HCT116 (cell line): ENCODE measurements at regions not wholly inside any gene's neighbourhood (a gene's known extent, or its start where the extent isn't known, plus 50 kb on each side); places are given as distances from the start of the nearest gene placed in this dataset.

Source experiments
- ATAC-seq: fragments of 200-7000 bp; cut with Tn5 transposase; 2 replicates; pipeline ENCODE4 v1.9.1; 2020; ENCODE audit warnings: mild to moderate bottlenecking, moderate library complexity
- BruUV-seq: library from RNA; stranded (reverse); fragments of 400-500 nt; replicated peaks from 2 replicates; lab custom pipeline; 2021; lab: Mats Ljungman, UMichigan
- CTCF ChIA-PET: fragments of 300-600 bp; sonication (Branson Sonifier 250); formaldehyde crosslinking; loops from one replicate; lab custom pipeline; 2021; ENCODE audit warnings: antibody characterized with exemption; lab: Charles Lee
- POLR2A ChIA-PET: fragments of 300-600, 350-600 bp; sonication (Branson Sonifier 250); formaldehyde crosslinking; loops from one replicate; lab custom pipeline; 2021; ENCODE audit warnings: antibody characterized with exemption; lab: Charles Lee
- RAD21 ChIA-PET, 2 experiments: fragments of 300-600 bp; sonication (Branson Sonifier 250); formaldehyde crosslinking; loops; one replicate each; lab custom pipeline; 2023; ENCODE audit warnings: low total read pairs in 2 of 2; ENCODE audit not compliant: uncharacterized antibody in 2 of 2, unreplicated experiment in 2 of 2, low non-redundant PET in 1 of 2; lab: Charles Lee
- DNase-seq: peaks from one replicate; pipeline ENCODE4 v3.0.0-alpha.2; 2010; ENCODE audit warnings: low read depth, low spot score
- H2AFZ ChIP-seq: fragments of 200-600 bp; shearing (Covaris generic), sonication (generic); 2 replicates; pipeline ENCODE4 v1.6.1; 2017; ENCODE audit warnings: low read depth, mixed run types, mixed read lengths, antibody characterized with exemption, low read length; ENCODE audit not compliant: poor library complexity, severe bottlenecking
- H3K27ac ChIP-seq: 2 replicates; pipeline ENCODE4 v1.5.1; 2012; ENCODE audit warnings: low read depth, low read length
- H3K27me3 ChIP-seq: fragments of 200-600 bp; sonication (generic); 2 replicates; pipeline ENCODE4 v1.6.1; 2016; ENCODE audit warnings: mixed run types, low read length, mixed read lengths; ENCODE audit not compliant: insufficient read depth
- H3K36me3 ChIP-seq, 2 experiments: fragments of 200-500 bp in 1 of 2; fragments of 200-600 bp in 1 of 2; sonication (Bioruptor generic) in 1 of 2; sonication (generic) in 1 of 2; 2 replicates each; pipeline versions ENCODE4 v1.5.1 to v1.6.1; 2014 to 2016; ENCODE audit warnings: low read length in 2 of 2, inconsistent platforms in 1 of 2, mixed read lengths in 1 of 2, mixed run types in 1 of 2; ENCODE audit not compliant: insufficient read depth in 2 of 2, control insufficient read depth in 1 of 2
- H3K4me1 ChIP-seq, 2 experiments: fragments of 200-600 bp in 1 of 2; sonication (generic) in 1 of 2; 2 replicates each; pipeline versions ENCODE4 v1.5.1 to v1.6.1; 2012 to 2017; ENCODE audit warnings: low read length in 2 of 2, inconsistent platforms in 1 of 2, mild to moderate bottlenecking in 1 of 2, mixed read lengths in 1 of 2, mixed run types in 1 of 2, moderate library complexity in 1 of 2; ENCODE audit not compliant: insufficient read depth in 2 of 2, control insufficient read depth in 1 of 2
- H3K4me2 ChIP-seq: fragments of 200-600 bp; sonication (generic); 2 replicates; pipeline ENCODE4 v1.6.1; 2017; ENCODE audit warnings: mixed run types, low read length, mixed read lengths
- H3K4me3 ChIP-seq, 2 experiments: fragments of 200-600 bp in 1 of 2; sonication (generic) in 1 of 2; replicated peaks in 1 of 2; 2 replicates each; pipeline ENCODE4 v1.5.1; 2011 to 2016; ENCODE audit warnings: low read length in 2 of 2, control low read depth in 1 of 2, low read depth in 1 of 2, mild to moderate bottlenecking in 1 of 2, mixed read lengths in 1 of 2, mixed run types in 1 of 2
- H3K79me2 ChIP-seq: fragments of 200-600 bp; sonication (generic); 2 replicates; pipeline ENCODE4 v1.6.1; 2017; ENCODE audit warnings: mild to moderate bottlenecking, mixed run types, low read length, moderate library complexity, mixed read lengths; ENCODE audit not compliant: insufficient read depth
- H3K9ac ChIP-seq: fragments of 200-600 bp; sonication (generic); 2 replicates; pipeline ENCODE4 v1.6.1; 2016; ENCODE audit warnings: low read length, mixed read lengths
- H3K9me2 ChIP-seq: fragments of 200-600 bp; sonication (generic), shearing (Covaris generic); 2 replicates; pipeline ENCODE4 v1.6.1; 2017; ENCODE audit warnings: mixed run types, mild to moderate bottlenecking, moderate library complexity; ENCODE audit not compliant: insufficient read depth
- H3K9me3 ChIP-seq, 2 experiments: fragments of 200-500 bp in 1 of 2; fragments of 200-600 bp in 1 of 2; sonication (Bioruptor generic) in 1 of 2; sonication (generic) in 1 of 2; 2 replicates each; pipeline ENCODE4 v1.6.1; 2014 to 2017; ENCODE audit warnings: low read length in 2 of 2, mixed read lengths in 2 of 2, inconsistent platforms in 1 of 2, low read depth in 1 of 2, mild to moderate bottlenecking in 1 of 2, mixed run types in 1 of 2, moderate library complexity in 1 of 2; ENCODE audit not compliant: control insufficient read depth in 1 of 2, insufficient read depth in 1 of 2
- H4K20me1 ChIP-seq: fragments of 200-600 bp; sonication (generic), shearing (Covaris generic); 2 replicates; pipeline ENCODE4 v1.6.1; 2017; ENCODE audit warnings: mixed run types, mild to moderate bottlenecking, moderate library complexity; ENCODE audit not compliant: insufficient read depth
- EGR1 ChIP-seq: IDR thresholded peaks from 2 replicates; pipeline ENCODE4 v1.6.1; 2012; ENCODE audit warnings: low read depth
- EZH2 ChIP-seq: fragments of 200-600 bp; sonication (generic); IDR thresholded peaks from 2 replicates; pipeline ENCODE4 v1.6.1; 2017; ENCODE audit warnings: antibody characterized with exemption, mixed run types
- EZH2phosphoT487 ChIP-seq: fragments of 200-600 bp; IDR thresholded peaks from 2 replicates; pipeline ENCODE4 v1.6.1; 2018; ENCODE audit warnings: antibody characterized with exemption, borderline replicate concordance
- JUND ChIP-seq: IDR thresholded peaks from 2 replicates; pipeline ENCODE4 v1.6.1; 2012
- RAD21 ChIP-seq: IDR thresholded peaks from 2 replicates; pipeline ENCODE4 v1.6.1; 2012; ENCODE audit warnings: low read depth, mild to moderate bottlenecking
- SRF ChIP-seq: IDR thresholded peaks from 2 replicates; pipeline ENCODE4 v1.6.1; 2012; ENCODE audit warnings: low read depth
- ZFX ChIP-seq: fragments of 450-650 bp; IDR thresholded peaks from 2 replicates; pipeline ENCODE4 v1.6.1; 2017
- intact Hi-C: fragments of 100-400 bp; cut with micrococcal nuclease; formaldehyde crosslinking; loops from 2 replicates; pipeline ENCODE4 v1.10.0; 2022

DNA sequence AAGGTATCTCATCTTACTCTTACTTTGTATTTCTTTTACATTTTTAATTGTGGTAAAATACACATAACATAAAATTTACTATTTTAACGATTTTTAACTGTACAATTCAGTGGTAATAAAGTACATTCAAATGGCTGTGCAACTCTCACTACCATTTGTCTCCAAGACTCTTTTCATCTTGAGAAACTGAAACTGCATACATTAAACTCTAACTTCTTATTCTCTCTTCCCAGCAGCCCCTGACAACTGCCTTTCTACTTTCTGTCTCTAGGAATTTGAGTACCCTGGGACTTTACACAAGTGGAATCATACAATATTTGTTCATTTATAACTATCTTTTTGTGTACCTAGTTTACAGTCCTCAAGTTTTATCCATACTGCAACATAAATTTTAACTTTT, 725.8 kb upstream of the KIRREL3 start:
- CTCF ChIA-PET = no interaction called here
- BruUV-seq = no TSS peak
- Histone ChIP-seq H3K4me3 (no peak overlapping the region), H4K20me1 (no peaks in the 10 kb centered on the region), H2AFZ (no peak overlapping the region), H3K27ac (no peak overlapping the region), H3K79me2 (no peaks in the 10 kb centered on the region), H3K9me3 (peaks cover 3 to 6% of the 10 kb centered on the region in 2 experiments; a peak in 2 of 4 replicates), H3K27me3 (no peaks in the 10 kb centered on the region), H3K4me2 (no peak overlapping the region), H3K36me3 (no peaks in the 10 kb centered on the region), H3K9me2 (no peaks in the 10 kb centered on the region), H3K9ac (no peak overlapping the region), H3K4me1 (no peaks in the 10 kb centered on the region)
- POLR2A ChIA-PET = no interaction called here
- RAD21 ChIA-PET = no interaction called here
- ATAC-seq (no peak), DNase-seq (no peak)
- intact Hi-C loops = no loop called here
- no peak for TF ChIP-seq EZH2
- no peak for TF ChIP-seq ZFX
- TF ChIP-seq EGR1 = no peak

DNA sequence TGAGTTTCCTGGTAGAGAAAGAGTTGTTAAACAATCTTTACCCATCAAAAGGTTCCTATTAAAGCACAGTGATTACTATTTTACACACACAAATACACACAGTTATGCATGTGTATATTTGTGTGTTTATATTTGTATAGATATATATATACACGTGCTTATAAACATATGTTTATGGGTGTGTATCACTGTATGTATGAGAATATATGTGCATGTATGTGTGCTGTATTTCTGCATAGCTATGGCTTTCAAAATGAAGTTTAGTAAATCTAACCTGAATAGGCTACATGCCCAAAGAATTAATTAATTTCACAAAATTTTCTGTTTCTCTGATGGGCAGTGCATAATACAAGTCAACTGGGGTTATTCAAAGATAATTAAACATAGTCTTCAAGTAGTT, 723.1 kb upstream of the KIRREL3 start:
- DNase-seq (no peak), ATAC-seq (no peak)
- no peaks in the 10 kb centered on the region for H3K9me2 ChIP-seq
- H3K27ac ChIP-seq = no peak overlapping the region
- BruUV-seq = no TSS peak
- CTCF ChIA-PET = no interaction called here
- no peak overlapping the region for H3K9ac ChIP-seq
- RAD21 ChIA-PET = no interaction called here
- H3K27me3 ChIP-seq = no peaks in the 10 kb centered on the region
- intact Hi-C loops = no loop called here
- peaks cover 0 to 5% of the 10 kb centered on the region in 2 experiments; a peak in 1 of 4 replicates for H3K9me3 ChIP-seq
- no peaks in the 10 kb centered on the region for H3K4me1 ChIP-seq
- no peak overlapping the region for H3K4me2 ChIP-seq
- H3K79me2 ChIP-seq = no peaks in the 10 kb centered on the region
- TF ChIP-seq JUND = no peak
- no peak for TF ChIP-seq SRF
- no peak for TF ChIP-seq EZH2phosphoT487
- no peak for TF ChIP-seq RAD21
- POLR2A ChIA-PET = no interaction called here
- H3K36me3 ChIP-seq = no peaks in the 10 kb centered on the region
- no peaks in the 10 kb centered on the region for H4K20me1 ChIP-seq
- no peak overlapping the region for H2AFZ ChIP-seq
- no peak overlapping the region for H3K4me3 ChIP-seq
